GM23338 (cell line): ENCODE measurements at regions not wholly inside any gene's neighbourhood (a gene's known extent, or its start where the extent isn't known, plus 50 kb on each side); places are given as distances from the start of the nearest gene placed in this dataset.
A peak's percentile ranks its signal among the peaks of the same experiment; 100 is the strongest.

Experiments
- ATAC-seq: fragments of 200-7000 bp; cut with Tn5 transposase; 3 replicates; pipeline ENCODE4 v1.9.1; 2020
- DNase-seq: peaks from one replicate; pipeline ENCODE4 v3.0.0-alpha.2; 2015; ENCODE audit warnings: low spot score
- H2AFZ ChIP-seq: fragments of 200-600 bp; sonication (generic); 2 replicates; pipeline ENCODE4 v1.8.0; 2016; ENCODE audit warnings: antibody characterized with exemption, mild to moderate bottlenecking, moderate library complexity
- H3F3A ChIP-seq: fragments of 200-600 bp; sonication (generic); replicated peaks from 2 replicates; pipeline ENCODE4 v1.8.0; 2017; ENCODE audit warnings: antibody characterized with exemption, mixed run types, low read depth
- H3K27ac ChIP-seq: fragments of 200-600 bp; sonication (generic); 2 replicates; pipeline ENCODE4 v1.6.1; 2016; ENCODE audit warnings: low read depth
- H3K27me3 ChIP-seq: fragments of 200-600 bp; sonication (generic); 2 replicates; pipeline ENCODE4 v1.8.0; 2016; ENCODE audit warnings: mild to moderate bottlenecking, mixed run types, moderate library complexity; ENCODE audit not compliant: insufficient read depth
- H3K36me3 ChIP-seq: fragments of 200-600 bp; sonication (generic); 2 replicates; pipeline ENCODE4 v1.8.0; 2016; ENCODE audit warnings: mild to moderate bottlenecking; ENCODE audit not compliant: insufficient read depth
- H3K4me1 ChIP-seq: fragments of 200-600 bp; sonication (generic); 2 replicates; pipeline ENCODE4 v1.8.0; 2016; ENCODE audit warnings: mild to moderate bottlenecking, moderate library complexity; ENCODE audit not compliant: insufficient read depth
- H3K4me2 ChIP-seq: fragments of 200-600 bp; sonication (generic); 2 replicates; pipeline ENCODE4 v1.7.1; 2017; ENCODE audit warnings: mixed run types
- H3K4me3 ChIP-seq: fragments of 200-600 bp; sonication (generic); 2 replicates; pipeline ENCODE4 v1.6.1; 2016; ENCODE audit warnings: mixed run types
- H3K79me2 ChIP-seq: fragments of 200-600 bp; sonication (generic); replicated peaks from 2 replicates; pipeline ENCODE4 v1.8.0; 2017; ENCODE audit warnings: mild to moderate bottlenecking; ENCODE audit not compliant: insufficient read depth
- H3K9me2 ChIP-seq: fragments of 200-600 bp; sonication (generic); 2 replicates; pipeline ENCODE4 v1.8.0; 2017; ENCODE audit not compliant: insufficient read depth
- H4K20me1 ChIP-seq: fragments of 200-600 bp; sonication (generic); replicated peaks from 2 replicates; pipeline ENCODE4 v1.8.0; 2017; ENCODE audit warnings: mild to moderate bottlenecking; ENCODE audit not compliant: insufficient read depth
- H3K27ac Mint-ChIP-seq: 2 replicates; pipeline ENCODE4 v1.8.0; 2020; ENCODE audit warnings: inconsistent platforms, mild to moderate bottlenecking, moderate library complexity, mixed read lengths
- H3K27me3 Mint-ChIP-seq: 3 replicates; pipeline ENCODE4 v1.8.0; 2022; ENCODE audit warnings: low read depth, mild to moderate bottlenecking, moderate library complexity, mixed read lengths, inconsistent platforms; ENCODE audit not compliant: insufficient read depth, poor library complexity
- H3K36me3 Mint-ChIP-seq: 3 replicates; pipeline ENCODE4 v1.8.0; 2021; ENCODE audit warnings: low read depth, mild to moderate bottlenecking, inconsistent platforms, moderate library complexity, mixed read lengths
- H3K4me1 Mint-ChIP-seq: 3 replicates; pipeline ENCODE4 v1.8.0; 2020; ENCODE audit warnings: mild to moderate bottlenecking, inconsistent platforms, mixed read lengths
- H3K4me3 Mint-ChIP-seq: 3 replicates; pipeline ENCODE4 v1.8.0; 2021; ENCODE audit warnings: moderate library complexity, mild to moderate bottlenecking, inconsistent platforms, mixed read lengths
- H3K9me3 Mint-ChIP-seq: 3 replicates; pipeline ENCODE4 v1.8.0; 2020; ENCODE audit warnings: moderate library complexity, mild to moderate bottlenecking, inconsistent platforms, mixed read lengths
- EZH2 ChIP-seq: fragments of 200-600 bp; sonication (generic); IDR thresholded peaks from one replicate; pipeline ENCODE4 v1.8.0; 2017; ENCODE audit warnings: antibody characterized with exemption, mild to moderate bottlenecking, low read depth; ENCODE audit not compliant: unreplicated experiment
- EZH2phosphoT487 ChIP-seq: fragments of 200-600 bp; sonication (generic); IDR thresholded peaks from one replicate; pipeline ENCODE4 v1.8.1; 2018; ENCODE audit warnings: antibody characterized with exemption; ENCODE audit not compliant: unreplicated experiment
- JUNB ChIP-seq: IDR thresholded peaks from one replicate; pipeline ENCODE4 v1.6.1; 2016; ENCODE audit warnings: antibody characterized with exemption; ENCODE audit not compliant: unreplicated experiment
- POLR2AphosphoS5 ChIP-seq: IDR thresholded peaks from 2 replicates; pipeline ENCODE4 v1.6.1; 2016; ENCODE audit warnings: antibody characterized with exemption, low read depth
- ZNF114 ChIP-seq: fragments of 250-450 bp; sonication (Bioruptor Pico); IDR thresholded peaks from 2 replicates; pipeline ENCODE4 v1.5.0; 2020; ENCODE audit warnings: mild to moderate bottlenecking, moderate library complexity
- ZNF331 ChIP-seq: fragments of 250-450 bp; sonication (Bioruptor Pico); IDR thresholded peaks from 2 replicates; pipeline ENCODE4 v1.5.0; 2020; ENCODE audit warnings: low read depth, mild to moderate bottlenecking, moderate library complexity
- TF ChIP-seq, protein P1 (sequence below): fragments of 250-450 bp; sonication (Bioruptor Pico); IDR thresholded peaks from 2 replicates; pipeline ENCODE4 v1.5.0; 2020; ENCODE audit warnings: mild to moderate bottlenecking, moderate library complexity
- TF ChIP-seq, protein P2 (sequence below), 2 experiments: fragments of 200-600 bp in 1 of 2; sonication (generic) in 1 of 2; conservative IDR thresholded peaks; 2 replicates each; pipeline versions ENCODE4 v1.5.1 to v1.6.1; 2016 to 2017; ENCODE audit warnings: antibody characterized with exemption in 2 of 2, low read depth in 2 of 2, mild to moderate bottlenecking in 2 of 2, moderate library complexity in 1 of 2
- TF ChIP-seq, protein P3 (sequence below): IDR thresholded peaks from 2 replicates; pipeline ENCODE4 v1.6.1; 2016; ENCODE audit warnings: antibody characterized with exemption

DNA sequence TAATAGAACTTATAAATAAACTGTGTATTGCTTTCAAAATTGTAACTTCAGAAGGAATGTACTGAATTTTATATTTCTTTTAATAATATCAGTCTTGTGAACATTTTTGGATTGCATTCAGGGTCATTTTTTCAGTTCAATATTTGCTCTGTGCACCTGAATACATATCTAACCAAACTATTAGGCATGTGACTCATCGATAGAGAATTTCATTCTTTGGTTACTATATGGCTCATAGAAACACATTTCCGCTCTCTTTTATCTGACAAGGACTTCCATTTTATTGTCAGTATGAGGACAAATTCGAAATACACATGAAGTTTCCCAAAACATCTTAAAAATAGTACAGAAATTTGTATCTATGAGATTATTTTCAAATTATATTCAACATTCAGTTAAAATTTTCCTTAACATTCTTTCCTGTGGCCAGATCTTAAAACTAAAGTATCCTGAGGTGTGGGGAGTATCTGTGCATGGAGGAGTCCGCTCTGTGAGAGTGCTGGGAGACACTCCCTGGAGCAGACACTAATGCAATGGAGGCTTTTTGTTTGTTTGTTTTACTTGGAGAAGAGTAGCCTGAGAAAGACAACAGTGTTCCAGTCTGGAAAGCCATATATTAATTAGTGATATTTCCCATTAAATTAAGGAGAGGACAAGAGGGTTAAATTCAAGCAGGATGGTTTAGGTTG lies 483.6 kb downstream of the PCDH20 start:
- peak overlapping the region; percentile 38; the same call in 1 of the 2 replicates for H3K27ac Mint-ChIP-seq
- no peaks in the 10 kb centered on the region for H3F3A ChIP-seq
- H3K36me3 ChIP-seq = no peaks in the 10 kb centered on the region
- no peak for TF ChIP-seq JUNB
- TF ChIP-seq, protein P1, sequence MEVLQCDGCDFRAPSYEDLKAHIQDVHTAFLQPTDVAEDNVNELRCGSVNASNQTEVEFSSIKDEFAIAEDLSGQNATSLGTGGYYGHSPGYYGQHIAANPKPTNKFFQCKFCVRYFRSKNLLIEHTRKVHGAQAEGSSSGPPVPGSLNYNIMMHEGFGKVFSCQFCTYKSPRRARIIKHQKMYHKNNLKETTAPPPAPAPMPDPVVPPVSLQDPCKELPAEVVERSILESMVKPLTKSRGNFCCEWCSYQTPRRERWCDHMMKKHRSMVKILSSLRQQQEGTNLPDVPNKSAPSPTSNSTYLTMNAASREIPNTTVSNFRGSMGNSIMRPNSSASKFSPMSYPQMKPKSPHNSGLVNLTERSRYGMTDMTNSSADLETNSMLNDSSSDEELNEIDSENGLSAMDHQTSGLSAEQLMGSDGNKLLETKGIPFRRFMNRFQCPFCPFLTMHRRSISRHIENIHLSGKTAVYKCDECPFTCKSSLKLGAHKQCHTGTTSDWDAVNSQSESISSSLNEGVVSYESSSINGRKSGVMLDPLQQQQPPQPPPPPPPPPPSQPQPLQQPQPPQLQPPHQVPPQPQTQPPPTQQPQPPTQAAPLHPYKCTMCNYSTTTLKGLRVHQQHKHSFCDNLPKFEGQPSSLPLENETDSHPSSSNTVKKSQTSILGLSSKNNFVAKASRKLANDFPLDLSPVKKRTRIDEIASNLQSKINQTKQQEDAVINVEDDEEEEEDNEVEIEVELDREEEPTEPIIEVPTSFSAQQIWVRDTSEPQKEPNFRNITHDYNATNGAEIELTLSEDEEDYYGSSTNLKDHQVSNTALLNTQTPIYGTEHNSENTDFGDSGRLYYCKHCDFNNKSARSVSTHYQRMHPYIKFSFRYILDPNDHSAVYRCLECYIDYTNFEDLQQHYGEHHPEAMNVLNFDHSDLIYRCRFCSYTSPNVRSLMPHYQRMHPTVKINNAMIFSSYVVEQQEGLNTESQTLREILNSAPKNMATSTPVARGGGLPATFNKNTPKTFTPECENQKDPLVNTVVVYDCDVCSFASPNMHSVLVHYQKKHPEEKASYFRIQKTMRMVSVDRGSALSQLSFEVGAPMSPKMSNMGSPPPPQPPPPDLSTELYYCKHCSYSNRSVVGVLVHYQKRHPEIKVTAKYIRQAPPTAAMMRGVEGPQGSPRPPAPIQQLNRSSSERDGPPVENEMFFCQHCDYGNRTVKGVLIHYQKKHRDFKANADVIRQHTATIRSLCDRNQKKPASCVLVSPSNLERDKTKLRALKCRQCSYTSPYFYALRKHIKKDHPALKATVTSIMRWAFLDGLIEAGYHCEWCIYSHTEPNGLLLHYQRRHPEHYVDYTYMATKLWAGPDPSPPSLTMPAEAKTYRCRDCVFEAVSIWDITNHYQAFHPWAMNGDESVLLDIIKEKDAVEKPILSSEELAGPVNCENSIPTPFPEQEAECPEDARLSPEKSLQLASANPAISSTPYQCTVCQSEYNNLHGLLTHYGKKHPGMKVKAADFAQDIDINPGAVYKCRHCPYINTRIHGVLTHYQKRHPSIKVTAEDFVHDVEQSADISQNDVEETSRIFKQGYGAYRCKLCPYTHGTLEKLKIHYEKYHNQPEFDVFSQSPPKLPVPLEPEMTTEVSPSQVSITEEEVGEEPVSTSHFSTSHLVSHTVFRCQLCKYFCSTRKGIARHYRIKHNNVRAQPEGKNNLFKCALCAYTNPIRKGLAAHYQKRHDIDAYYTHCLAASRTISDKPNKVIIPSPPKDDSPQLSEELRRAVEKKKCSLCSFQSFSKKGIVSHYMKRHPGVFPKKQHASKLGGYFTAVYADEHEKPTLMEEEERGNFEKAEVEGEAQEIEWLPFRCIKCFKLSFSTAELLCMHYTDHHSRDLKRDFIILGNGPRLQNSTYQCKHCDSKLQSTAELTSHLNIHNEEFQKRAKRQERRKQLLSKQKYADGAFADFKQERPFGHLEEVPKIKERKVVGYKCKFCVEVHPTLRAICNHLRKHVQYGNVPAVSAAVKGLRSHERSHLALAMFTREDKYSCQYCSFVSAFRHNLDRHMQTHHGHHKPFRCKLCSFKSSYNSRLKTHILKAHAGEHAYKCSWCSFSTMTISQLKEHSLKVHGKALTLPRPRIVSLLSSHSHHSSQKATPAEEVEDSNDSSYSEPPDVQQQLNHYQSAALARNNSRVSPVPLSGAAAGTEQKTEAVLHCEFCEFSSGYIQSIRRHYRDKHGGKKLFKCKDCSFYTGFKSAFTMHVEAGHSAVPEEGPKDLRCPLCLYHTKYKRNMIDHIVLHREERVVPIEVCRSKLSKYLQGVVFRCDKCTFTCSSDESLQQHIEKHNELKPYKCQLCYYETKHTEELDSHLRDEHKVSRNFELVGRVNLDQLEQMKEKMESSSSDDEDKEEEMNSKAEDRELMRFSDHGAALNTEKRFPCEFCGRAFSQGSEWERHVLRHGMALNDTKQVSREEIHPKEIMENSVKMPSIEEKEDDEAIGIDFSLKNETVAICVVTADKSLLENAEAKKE = no peak
- no peak for TF ChIP-seq EZH2phosphoT487
- no peak for TF ChIP-seq POLR2AphosphoS5
- TF ChIP-seq, protein P2, sequence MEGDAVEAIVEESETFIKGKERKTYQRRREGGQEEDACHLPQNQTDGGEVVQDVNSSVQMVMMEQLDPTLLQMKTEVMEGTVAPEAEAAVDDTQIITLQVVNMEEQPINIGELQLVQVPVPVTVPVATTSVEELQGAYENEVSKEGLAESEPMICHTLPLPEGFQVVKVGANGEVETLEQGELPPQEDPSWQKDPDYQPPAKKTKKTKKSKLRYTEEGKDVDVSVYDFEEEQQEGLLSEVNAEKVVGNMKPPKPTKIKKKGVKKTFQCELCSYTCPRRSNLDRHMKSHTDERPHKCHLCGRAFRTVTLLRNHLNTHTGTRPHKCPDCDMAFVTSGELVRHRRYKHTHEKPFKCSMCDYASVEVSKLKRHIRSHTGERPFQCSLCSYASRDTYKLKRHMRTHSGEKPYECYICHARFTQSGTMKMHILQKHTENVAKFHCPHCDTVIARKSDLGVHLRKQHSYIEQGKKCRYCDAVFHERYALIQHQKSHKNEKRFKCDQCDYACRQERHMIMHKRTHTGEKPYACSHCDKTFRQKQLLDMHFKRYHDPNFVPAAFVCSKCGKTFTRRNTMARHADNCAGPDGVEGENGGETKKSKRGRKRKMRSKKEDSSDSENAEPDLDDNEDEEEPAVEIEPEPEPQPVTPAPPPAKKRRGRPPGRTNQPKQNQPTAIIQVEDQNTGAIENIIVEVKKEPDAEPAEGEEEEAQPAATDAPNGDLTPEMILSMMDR (conservative IDR thresholded peaks at IDR 0.05; ENCODE audit: low read depth in 2 of 2) = no peak
- no peak for TF ChIP-seq ZNF114 (CRISPR knock-in tag)
- no peak for TF ChIP-seq ZNF331 (CRISPR knock-in tag)
- TF ChIP-seq, protein P3, sequence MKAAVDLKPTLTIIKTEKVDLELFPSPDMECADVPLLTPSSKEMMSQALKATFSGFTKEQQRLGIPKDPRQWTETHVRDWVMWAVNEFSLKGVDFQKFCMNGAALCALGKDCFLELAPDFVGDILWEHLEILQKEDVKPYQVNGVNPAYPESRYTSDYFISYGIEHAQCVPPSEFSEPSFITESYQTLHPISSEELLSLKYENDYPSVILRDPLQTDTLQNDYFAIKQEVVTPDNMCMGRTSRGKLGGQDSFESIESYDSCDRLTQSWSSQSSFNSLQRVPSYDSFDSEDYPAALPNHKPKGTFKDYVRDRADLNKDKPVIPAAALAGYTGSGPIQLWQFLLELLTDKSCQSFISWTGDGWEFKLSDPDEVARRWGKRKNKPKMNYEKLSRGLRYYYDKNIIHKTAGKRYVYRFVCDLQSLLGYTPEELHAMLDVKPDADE = no peak
- TF ChIP-seq EZH2 = no peak
- ATAC-seq (peak; percentile 32; the same call in 2 of the 3 replicates), DNase-seq (no peak)
- H3K27ac ChIP-seq = no peak overlapping the region
- H3K4me3 Mint-ChIP-seq = no peak overlapping the region
- H3K36me3 Mint-ChIP-seq = no peaks in the 10 kb centered on the region
- H3K9me3 Mint-ChIP-seq = no peaks in the 10 kb centered on the region
- no peak overlapping the region for H3K4me3 ChIP-seq
- no peak overlapping the region; the same call in 1 of the 2 replicates for H2AFZ ChIP-seq
- no peaks in the 10 kb centered on the region for H3K79me2 ChIP-seq
- no peaks in the 10 kb centered on the region for H4K20me1 ChIP-seq
- peaks cover 4% of the 10 kb centered on the region for H3K4me1 Mint-ChIP-seq
- H3K4me1 ChIP-seq = peaks cover 7% of the 10 kb centered on the region
- no peaks in the 10 kb centered on the region for H3K27me3 ChIP-seq
- H3K9me2 ChIP-seq = no peaks in the 10 kb centered on the region
- H3K27me3 Mint-ChIP-seq = no peaks in the 10 kb centered on the region
- H3K4me2 ChIP-seq = no peak overlapping the region
